A673 (cell line): ENCODE measurements at regions not wholly inside any gene's neighbourhood (a gene's known extent, or its start where the extent isn't known, plus 50 kb on each side); places are given as distances from the start of the nearest gene placed in this dataset.

ENCODE experiments used
- EZH2 ChIP-seq: fragments of 200-600 bp; sonication (generic); IDR thresholded peaks from 2 replicates; pipeline ENCODE4 v1.6.1; 2017; ENCODE audit warnings: borderline replicate concordance, low read depth, mild to moderate bottlenecking, mixed read lengths, antibody characterized with exemption, low read length; ENCODE audit not compliant: poor library complexity, severe bottlenecking
- TF ChIP-seq, protein P1 (sequence below): fragments of 300-800, 200-600 bp; sonication (generic); conservative IDR thresholded peaks from 2 replicates; pipeline ENCODE4 v1.5.1; 2017; ENCODE audit warnings: low read depth, mild to moderate bottlenecking, antibody characterized with exemption, low read length, moderate library complexity, mixed read lengths

GRCh38 chr5:174531782-174532191 is 192.6 kb upstream of the MSX2 start:
- TF ChIP-seq, protein P1, sequence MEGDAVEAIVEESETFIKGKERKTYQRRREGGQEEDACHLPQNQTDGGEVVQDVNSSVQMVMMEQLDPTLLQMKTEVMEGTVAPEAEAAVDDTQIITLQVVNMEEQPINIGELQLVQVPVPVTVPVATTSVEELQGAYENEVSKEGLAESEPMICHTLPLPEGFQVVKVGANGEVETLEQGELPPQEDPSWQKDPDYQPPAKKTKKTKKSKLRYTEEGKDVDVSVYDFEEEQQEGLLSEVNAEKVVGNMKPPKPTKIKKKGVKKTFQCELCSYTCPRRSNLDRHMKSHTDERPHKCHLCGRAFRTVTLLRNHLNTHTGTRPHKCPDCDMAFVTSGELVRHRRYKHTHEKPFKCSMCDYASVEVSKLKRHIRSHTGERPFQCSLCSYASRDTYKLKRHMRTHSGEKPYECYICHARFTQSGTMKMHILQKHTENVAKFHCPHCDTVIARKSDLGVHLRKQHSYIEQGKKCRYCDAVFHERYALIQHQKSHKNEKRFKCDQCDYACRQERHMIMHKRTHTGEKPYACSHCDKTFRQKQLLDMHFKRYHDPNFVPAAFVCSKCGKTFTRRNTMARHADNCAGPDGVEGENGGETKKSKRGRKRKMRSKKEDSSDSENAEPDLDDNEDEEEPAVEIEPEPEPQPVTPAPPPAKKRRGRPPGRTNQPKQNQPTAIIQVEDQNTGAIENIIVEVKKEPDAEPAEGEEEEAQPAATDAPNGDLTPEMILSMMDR = no peak
- no peak for TF ChIP-seq EZH2
